Endodermal cell (in vitro differentiated cells): ENCODE measurements at regions not wholly inside any gene's neighbourhood (a gene's known extent, or its start where the extent isn't known, plus 50 kb on each side); places are given as distances from the start of the nearest gene placed in this dataset.

ENCODE experiments used
- DNase-seq: peaks from one replicate; pipeline ENCODE4 v3.0.0-alpha.2; 2017
- H3K27ac ChIP-seq: 2 replicates; pipeline ENCODE4 v1.5.1; 2013; ENCODE audit warnings: mild to moderate bottlenecking, low read depth, low read length, moderate library complexity
- H3K27me3 ChIP-seq: 2 replicates; pipeline ENCODE4 v1.6.1; 2013; ENCODE audit warnings: mild to moderate bottlenecking, low read length, moderate library complexity; ENCODE audit not compliant: insufficient read depth, control insufficient read depth, poor library complexity, severe bottlenecking
- H3K36me3 ChIP-seq: 2 replicates; pipeline ENCODE4 v1.7.0; 2013; ENCODE audit warnings: mild to moderate bottlenecking, low read length, moderate library complexity; ENCODE audit not compliant: control insufficient read depth, insufficient read depth
- H3K4me1 ChIP-seq: one replicate; pipeline ENCODE4 v1.7.0; 2013; ENCODE audit warnings: low read length; ENCODE audit not compliant: control insufficient read depth, insufficient read depth
- H3K4me3 ChIP-seq: 2 replicates; pipeline ENCODE4 v1.5.1; 2013; ENCODE audit warnings: mild to moderate bottlenecking, low read length, moderate library complexity
- H3K9ac ChIP-seq: 2 replicates; pipeline ENCODE4 v1.6.1; 2013; ENCODE audit warnings: mild to moderate bottlenecking, low read length, moderate library complexity; ENCODE audit not compliant: poor library complexity, severe bottlenecking; ENCODE audit errors: extremely low read depth
- H3K9me3 ChIP-seq: 2 replicates; pipeline ENCODE4 v1.6.1; 2013; ENCODE audit warnings: mild to moderate bottlenecking, low read length, moderate library complexity; ENCODE audit not compliant: control insufficient read depth
- H3K27ac Mint-ChIP-seq: 2 replicates; pipeline ENCODE4 v1.8.0; 2020; ENCODE audit warnings: mixed read lengths
- H3K27me3 Mint-ChIP-seq: 2 replicates; pipeline ENCODE4 v1.8.0; 2021; ENCODE audit warnings: mild to moderate bottlenecking, mixed read lengths; ENCODE audit not compliant: insufficient read depth
- H3K36me3 Mint-ChIP-seq: 2 replicates; pipeline ENCODE4 v1.8.0; 2020; ENCODE audit warnings: low read depth, mixed read lengths
- H3K4me1 Mint-ChIP-seq: 2 replicates; pipeline ENCODE4 v1.8.0; 2020; ENCODE audit warnings: mixed read lengths
- H3K4me3 Mint-ChIP-seq: 2 replicates; pipeline ENCODE4 v1.8.0; 2020; ENCODE audit warnings: mild to moderate bottlenecking, moderate library complexity, mixed read lengths
- H3K9me3 Mint-ChIP-seq: 2 replicates; pipeline ENCODE4 v1.8.0; 2020; ENCODE audit warnings: mild to moderate bottlenecking, mixed read lengths
- WGBS, 2 experiments: methylation state at CpG; one replicate each; pipeline versions ENCODE4 v1.1.5 to v1.1.7; 2013; ENCODE audit warnings: missing lambda C conversion rate in 2 of 2, mixed read lengths in 1 of 2; ENCODE audit not compliant: insufficient coverage in 1 of 2, insufficient read length in 1 of 2; 5-methylcytosine and 5-hydroxymethylcytosine counted together
- TF ChIP-seq, protein P1 (sequence below): fragments of 200-600 bp; sonication (generic); conservative IDR thresholded peaks from 2 replicates; pipeline ENCODE4 v1.5.0; 2021; ENCODE audit warnings: antibody characterized with exemption, mild to moderate bottlenecking

DNA sequence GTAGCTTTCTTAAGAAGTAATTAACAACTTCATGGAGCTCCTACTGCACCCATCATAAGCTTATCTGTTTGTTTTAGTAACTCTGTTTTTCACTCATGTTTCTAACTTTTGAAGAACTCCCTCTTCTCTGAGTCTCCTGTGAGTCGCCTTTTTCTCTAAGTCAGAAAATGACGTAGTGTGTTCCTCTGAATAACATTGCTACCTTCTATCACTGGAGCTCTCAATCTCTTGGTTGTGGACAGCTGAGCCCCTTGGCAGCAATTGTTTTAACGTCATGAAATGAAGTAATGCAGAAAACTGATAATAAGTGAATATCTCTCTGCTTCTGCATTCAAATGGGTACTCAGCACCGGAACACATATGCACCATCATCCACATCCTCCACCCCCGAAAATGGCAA is 433.3 kb upstream of the SALL3 start:
- Mint-ChIP-seq H3K4me1 (no peaks in the 10 kb centered on the region), H3K27me3 (no peaks in the 10 kb centered on the region), H3K4me3 (no peak overlapping the region), H3K36me3 (no peaks in the 10 kb centered on the region), H3K9me3 (peaks cover 7% of the 10 kb centered on the region), H3K27ac (no peak overlapping the region)
- no peak overlapping the region for H3K4me3 ChIP-seq
- TF ChIP-seq, protein P1, sequence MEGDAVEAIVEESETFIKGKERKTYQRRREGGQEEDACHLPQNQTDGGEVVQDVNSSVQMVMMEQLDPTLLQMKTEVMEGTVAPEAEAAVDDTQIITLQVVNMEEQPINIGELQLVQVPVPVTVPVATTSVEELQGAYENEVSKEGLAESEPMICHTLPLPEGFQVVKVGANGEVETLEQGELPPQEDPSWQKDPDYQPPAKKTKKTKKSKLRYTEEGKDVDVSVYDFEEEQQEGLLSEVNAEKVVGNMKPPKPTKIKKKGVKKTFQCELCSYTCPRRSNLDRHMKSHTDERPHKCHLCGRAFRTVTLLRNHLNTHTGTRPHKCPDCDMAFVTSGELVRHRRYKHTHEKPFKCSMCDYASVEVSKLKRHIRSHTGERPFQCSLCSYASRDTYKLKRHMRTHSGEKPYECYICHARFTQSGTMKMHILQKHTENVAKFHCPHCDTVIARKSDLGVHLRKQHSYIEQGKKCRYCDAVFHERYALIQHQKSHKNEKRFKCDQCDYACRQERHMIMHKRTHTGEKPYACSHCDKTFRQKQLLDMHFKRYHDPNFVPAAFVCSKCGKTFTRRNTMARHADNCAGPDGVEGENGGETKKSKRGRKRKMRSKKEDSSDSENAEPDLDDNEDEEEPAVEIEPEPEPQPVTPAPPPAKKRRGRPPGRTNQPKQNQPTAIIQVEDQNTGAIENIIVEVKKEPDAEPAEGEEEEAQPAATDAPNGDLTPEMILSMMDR = no peak
- no peak for DNase-seq
- H3K4me1 ChIP-seq = no peaks in the 10 kb centered on the region
- H3K27ac ChIP-seq = no peak overlapping the region
- no peak overlapping the region for H3K9ac ChIP-seq
- 92% methylated on average over 5 of the region's 5 CpGs; no CpG with 5 or more reads in 1 of the 2 experiments for WGBS, 2 experiments
- no peaks in the 10 kb centered on the region for H3K9me3 ChIP-seq
- H3K36me3 ChIP-seq = no peaks in the 10 kb centered on the region
- no peaks in the 10 kb centered on the region for H3K27me3 ChIP-seq

DNA sequence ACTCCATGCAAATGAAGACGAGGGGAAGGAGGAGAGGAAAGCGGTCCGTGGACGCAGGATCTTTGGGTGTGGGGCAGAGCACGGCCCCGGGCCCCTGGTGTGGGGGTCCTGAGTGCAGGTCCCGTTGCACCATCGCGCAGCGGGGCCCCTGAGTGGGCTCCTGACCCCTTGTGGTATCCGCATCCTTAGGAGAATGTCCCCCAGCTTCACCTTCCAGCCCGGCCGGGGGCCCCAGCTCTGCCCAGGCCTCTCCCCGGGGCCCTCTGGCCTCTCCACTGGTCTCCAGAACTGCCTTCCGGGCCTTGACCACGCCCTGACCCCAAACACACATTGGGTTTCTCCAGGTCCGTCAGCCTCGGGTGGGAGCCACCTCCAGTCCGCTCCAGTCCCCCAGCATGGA is 431.8 kb upstream of the SALL3 start:
- Mint-ChIP-seq H3K27me3 (no peaks in the 10 kb centered on the region), H3K27ac (no peak overlapping the region), H3K9me3 (peaks cover 7% of the 10 kb centered on the region), H3K4me3 (no peak overlapping the region), H3K4me1 (no peaks in the 10 kb centered on the region), H3K36me3 (no peaks in the 10 kb centered on the region)
- DNase-seq = no peak
- Histone ChIP-seq H3K27me3 (no peaks in the 10 kb centered on the region), H3K4me1 (no peaks in the 10 kb centered on the region), H3K27ac (no peak overlapping the region), H3K9me3 (no peaks in the 10 kb centered on the region), H3K36me3 (no peaks in the 10 kb centered on the region), H3K9ac (no peak overlapping the region), H3K4me3 (no peak overlapping the region)
- WGBS, 2 experiments = 91 to 97% methylated on average over 13 to 19 of the region's 19 CpGs
- TF ChIP-seq, protein P1 = no peak

DNA sequence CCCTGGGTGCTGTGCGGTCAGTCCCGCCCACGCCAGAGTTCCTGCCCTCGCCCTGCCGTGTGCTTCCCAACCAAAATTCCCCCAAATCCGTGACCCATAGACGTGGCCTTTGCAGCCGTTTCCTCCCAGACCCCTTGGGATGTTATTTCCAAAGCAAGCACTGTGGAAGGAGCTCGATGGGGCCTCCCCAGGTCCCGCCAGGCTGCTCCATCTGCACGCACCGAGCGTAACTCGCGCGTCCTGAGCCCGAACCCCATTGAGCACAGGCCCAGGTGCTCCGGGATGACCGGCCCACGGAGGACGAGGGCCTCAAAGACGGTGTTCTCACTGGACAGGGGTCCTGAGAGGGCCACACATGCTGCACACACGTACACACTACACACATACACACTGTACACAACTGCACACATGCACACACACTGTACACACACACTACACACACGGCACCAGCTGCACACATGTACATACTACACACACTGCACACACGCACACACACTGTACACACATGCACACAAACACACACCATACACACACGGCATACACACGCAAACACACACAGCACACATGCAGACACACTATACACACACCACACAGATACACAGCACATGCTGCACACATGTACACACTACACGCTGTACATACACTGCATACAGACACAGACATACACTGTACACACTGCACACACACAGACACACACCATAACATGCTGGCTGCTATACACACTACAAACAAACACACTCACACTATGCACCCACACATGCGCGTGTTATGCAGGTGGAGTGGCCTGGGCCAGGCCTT is 431.2 kb upstream of the SALL3 start:
- Mint-ChIP-seq H3K4me1 (no peaks in the 10 kb centered on the region), H3K27ac (no peak overlapping the region), H3K36me3 (no peaks in the 10 kb centered on the region), H3K4me3 (no peak overlapping the region), H3K27me3 (no peaks in the 10 kb centered on the region), H3K9me3 (peaks cover 7% of the 10 kb centered on the region)
- Histone ChIP-seq H3K27me3 (no peaks in the 10 kb centered on the region), H3K36me3 (no peaks in the 10 kb centered on the region), H3K4me1 (no peaks in the 10 kb centered on the region), H3K4me3 (no peak overlapping the region), H3K9me3 (no peaks in the 10 kb centered on the region), H3K9ac (no peak overlapping the region), H3K27ac (no peak overlapping the region)
- 92 to 96% methylated on average over 12 to 30 of the region's 30 CpGs for WGBS, 2 experiments
- TF ChIP-seq, protein P1 = no peak
- DNase-seq = no peak
